ENCODE measurements at regions not wholly inside any gene's neighbourhood (a gene's known extent, or its start where the extent isn't known, plus 50 kb on each side); places are given as distances from the start of the nearest gene placed in this dataset.
A peak's percentile ranks its signal among the peaks of the same experiment; 100 is the strongest.

GRCh38 chr14:34038358-34039057 lies 87.6 kb upstream of the EGLN3 start (continued):
- TF ChIP-seq KIAA2018 (CRISPR knock-in tag; IDR thresholded peaks at IDR 0.05; ENCODE audit: borderline replicate concordance) = 0 out of 2 replicates have a peak, but pooled peaks have one; percentile 89
- no peak for TF ChIP-seq RNF219 (CRISPR knock-in tag; IDR thresholded peaks at IDR 0.05)
- no peak for TF ChIP-seq ZNF550 (CRISPR knock-in tag; IDR thresholded peaks at IDR 0.05; ENCODE audit: borderline replicate concordance)
- TF ChIP-seq ATF5 (CRISPR knock-in tag; IDR thresholded peaks at IDR 0.05; ENCODE audit: low read depth) = no peak
- TF ChIP-seq SRF (IDR thresholded peaks at IDR 0.05; ENCODE audit: low read depth, low read length) = no peak
- TF ChIP-seq ZNF746 (CRISPR knock-in tag; IDR thresholded peaks at IDR 0.05) = no peak
- no peak for TF ChIP-seq SMAD9 (CRISPR knock-in tag; IDR thresholded peaks at IDR 0.05)
- TF ChIP-seq ZNF205 (CRISPR knock-in tag; IDR thresholded peaks at IDR 0.05) = peak; percentile 76
- TF ChIP-seq ZBTB14 (CRISPR knock-in tag; IDR thresholded peaks at IDR 0.05) = no peak
- TF ChIP-seq ZNF496 (CRISPR knock-in tag; IDR thresholded peaks at IDR 0.05; ENCODE audit: insufficient replicate concordance) = no peak
- TF ChIP-seq CHD2 (IDR thresholded peaks at IDR 0.05; ENCODE audit: low read depth, low read length) = no peak
- 0 out of 2 replicates have a peak, but pooled peaks have one; percentile 39 for TF ChIP-seq ZNF776 (CRISPR knock-in tag; IDR thresholded peaks at IDR 0.05)
- no peak for TF ChIP-seq ZBTB4 (CRISPR knock-in tag; IDR thresholded peaks at IDR 0.05; ENCODE audit: borderline replicate concordance)

All from HepG2 (cell line).